Mucosa of rectum (tissue), 2 donors: ENCODE measurements at regions not wholly inside any gene's neighbourhood (a gene's known extent, or its start where the extent isn't known, plus 50 kb on each side); places are given as distances from the start of the nearest gene placed in this dataset.

ENCODE experiments used
- H3K27ac ChIP-seq, 2 donors: one replicate each; pipeline ENCODE4 v1.7.0; 2013; ENCODE audit warnings: inconsistent platforms in 2 of 2, low read depth in 2 of 2, low read length in 2 of 2
- H3K27me3 ChIP-seq, 2 donors: one replicate each; pipeline ENCODE4 v1.7.0; 2013; ENCODE audit warnings: low read length in 2 of 2; ENCODE audit not compliant: control insufficient read depth in 2 of 2, insufficient read depth in 2 of 2
- H3K36me3 ChIP-seq, 2 donors: one replicate each; pipeline ENCODE4 v1.7.0; 2013; ENCODE audit warnings: low read length in 2 of 2; ENCODE audit not compliant: control insufficient read depth in 2 of 2, insufficient read depth in 2 of 2
- H3K4me1 ChIP-seq, 2 donors: one replicate each; pipeline ENCODE4 v1.7.0; 2013; ENCODE audit warnings: low read length in 2 of 2, mild to moderate bottlenecking in 1 of 2; ENCODE audit not compliant: control insufficient read depth in 2 of 2, insufficient read depth in 2 of 2
- H3K4me3 ChIP-seq, 2 donors: one replicate each; pipeline ENCODE4 v1.7.0; 2013; ENCODE audit warnings: low read length in 2 of 2
- H3K9ac ChIP-seq, 2 donors: one replicate each; pipeline ENCODE4 v1.7.0; 2013; ENCODE audit warnings: low read length in 2 of 2, low read depth in 1 of 2, mild to moderate bottlenecking in 1 of 2
- H3K9me3 ChIP-seq, 2 donors: one replicate each; pipeline ENCODE4 v1.7.0; 2013; ENCODE audit warnings: low read length in 2 of 2; ENCODE audit not compliant: control insufficient read depth in 2 of 2
- donor health status: healthy.
- donor health status: Normal muscosa, but diverticular disease.

DNA sequence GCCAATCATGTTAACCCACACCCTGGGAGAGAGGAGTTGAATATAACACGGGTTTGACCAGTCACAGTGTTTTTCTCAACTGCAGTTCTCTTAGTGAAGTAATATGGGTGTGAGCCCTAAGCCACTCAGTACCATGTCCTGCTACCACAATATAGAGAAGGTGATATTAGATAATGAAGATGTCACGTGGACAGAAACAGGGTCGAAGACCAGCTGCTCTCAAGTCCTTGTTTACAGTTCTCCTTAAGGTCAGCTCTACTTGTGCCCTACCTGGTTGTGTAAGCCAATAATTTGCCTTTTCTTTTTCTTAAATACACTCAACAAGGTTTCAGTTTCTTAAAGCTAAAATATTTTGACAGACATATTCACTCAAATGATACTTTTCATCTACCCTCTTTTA lies 128.3 kb upstream of the POT1 start:
- H3K27me3 ChIP-seq = no peaks in the 10 kb centered on the region
- H3K9ac ChIP-seq = no peak overlapping the region
- H3K4me3 ChIP-seq = no peak overlapping the region
- H3K9me3 ChIP-seq = no peaks in the 10 kb centered on the region
- no peak overlapping the region for H3K27ac ChIP-seq
- H3K4me1 ChIP-seq = no peaks in the 10 kb centered on the region
- H3K36me3 ChIP-seq = no peaks in the 10 kb centered on the region

DNA sequence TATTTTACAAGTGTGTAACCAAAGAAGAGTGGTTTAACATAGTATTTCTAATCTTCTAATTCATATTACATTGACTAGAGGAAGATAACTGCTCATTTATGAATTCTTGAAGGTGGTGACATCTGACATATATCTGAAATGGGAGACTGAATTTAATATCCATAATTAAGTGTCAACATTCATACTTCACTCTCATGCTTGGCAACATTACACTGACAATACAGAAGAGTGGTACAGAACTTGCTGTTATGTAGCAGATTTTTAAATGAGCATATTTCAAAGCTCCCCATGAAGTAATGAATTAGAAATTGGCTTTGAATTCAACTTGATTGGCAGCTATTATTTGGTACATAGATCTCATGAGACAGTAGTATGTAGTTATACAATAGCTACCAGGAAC lies 125.8 kb upstream of the POT1 start:
- H3K9me3 ChIP-seq = no peaks in the 10 kb centered on the region
- H3K36me3 ChIP-seq = no peaks in the 10 kb centered on the region
- no peaks in the 10 kb centered on the region for H3K27me3 ChIP-seq
- no peaks in the 10 kb centered on the region for H3K4me1 ChIP-seq
- H3K9ac ChIP-seq = no peak overlapping the region
- H3K27ac ChIP-seq = no peak overlapping the region
- no peak overlapping the region for H3K4me3 ChIP-seq

DNA sequence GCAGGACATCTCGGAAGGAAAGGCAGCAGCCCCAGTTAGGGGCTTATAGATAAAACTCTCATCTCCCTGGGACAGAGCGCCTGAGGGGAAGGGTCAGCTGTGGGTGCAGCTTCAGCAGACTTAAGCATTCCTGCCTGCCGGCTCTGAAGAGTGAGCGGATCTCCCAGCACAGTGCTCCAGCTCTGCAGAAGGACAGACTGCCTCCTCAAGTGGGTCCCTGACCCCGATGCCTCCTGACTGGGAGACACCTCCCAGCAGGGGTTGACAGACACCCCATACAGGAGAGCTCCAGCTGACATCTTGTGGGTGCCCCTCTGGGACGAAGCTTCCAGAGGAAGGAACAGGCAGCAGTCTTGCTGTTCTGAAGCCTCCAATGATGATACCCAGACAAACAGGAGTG lies 117.1 kb upstream of the POT1 start:
- Histone ChIP-seq H3K27me3 (no peaks in the 10 kb centered on the region), H3K4me1 (no peaks in the 10 kb centered on the region), H3K9ac (no peak overlapping the region), H3K36me3 (no peaks in the 10 kb centered on the region), H3K27ac (no peak overlapping the region), H3K9me3 (no peaks in the 10 kb centered on the region), H3K4me3 (no peak overlapping the region)

DNA sequence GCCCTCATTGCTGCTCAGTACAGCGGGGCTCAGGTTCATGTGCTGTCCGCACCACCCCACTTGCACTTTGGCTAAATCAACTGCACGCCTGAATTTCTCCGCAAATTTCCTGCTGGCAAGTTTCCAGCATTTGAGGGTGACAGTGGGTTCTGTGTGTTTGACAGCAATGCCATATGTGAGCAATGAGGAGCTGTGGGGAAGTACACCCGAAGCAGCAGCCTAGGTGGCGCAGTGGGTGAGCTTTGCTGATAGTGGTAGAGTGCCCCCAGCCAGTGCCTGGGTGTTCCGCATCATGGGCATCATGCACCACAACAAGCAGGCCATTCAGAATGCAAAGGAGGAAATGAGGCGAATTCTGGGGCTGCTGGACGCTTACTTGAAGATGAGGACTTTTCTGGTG lies 103.9 kb upstream of the POT1 start:
- Histone ChIP-seq H3K9me3 (no peaks in the 10 kb centered on the region), H3K4me3 (no peak overlapping the region), H3K9ac (no peak overlapping the region), H3K27ac (no peak overlapping the region), H3K27me3 (no peaks in the 10 kb centered on the region), H3K36me3 (no peaks in the 10 kb centered on the region), H3K4me1 (no peaks in the 10 kb centered on the region)

DNA sequence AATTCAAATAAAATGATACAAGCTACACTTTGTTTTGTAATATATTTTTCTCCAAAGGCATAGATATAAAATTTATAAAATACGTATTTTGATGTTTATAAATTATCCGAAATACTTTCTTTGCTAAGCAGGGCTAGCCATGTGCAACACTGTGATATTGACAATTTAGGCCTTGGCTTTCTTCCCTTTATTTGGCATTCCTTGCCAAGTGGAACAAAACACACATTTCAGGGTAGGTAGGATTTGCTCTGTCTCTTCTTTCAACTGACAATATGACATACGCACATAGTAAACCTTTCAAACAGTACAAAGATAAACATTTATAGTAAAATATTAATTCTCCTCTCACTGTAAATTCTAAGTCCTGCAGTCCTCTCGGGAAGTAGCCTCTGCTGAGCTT lies 103.3 kb upstream of the POT1 start:
- Histone ChIP-seq H3K36me3 (no peaks in the 10 kb centered on the region), H3K27ac (no peak overlapping the region), H3K4me3 (no peak overlapping the region), H3K27me3 (no peaks in the 10 kb centered on the region), H3K4me1 (no peaks in the 10 kb centered on the region), H3K9me3 (no peaks in the 10 kb centered on the region), H3K9ac (no peak overlapping the region)

DNA sequence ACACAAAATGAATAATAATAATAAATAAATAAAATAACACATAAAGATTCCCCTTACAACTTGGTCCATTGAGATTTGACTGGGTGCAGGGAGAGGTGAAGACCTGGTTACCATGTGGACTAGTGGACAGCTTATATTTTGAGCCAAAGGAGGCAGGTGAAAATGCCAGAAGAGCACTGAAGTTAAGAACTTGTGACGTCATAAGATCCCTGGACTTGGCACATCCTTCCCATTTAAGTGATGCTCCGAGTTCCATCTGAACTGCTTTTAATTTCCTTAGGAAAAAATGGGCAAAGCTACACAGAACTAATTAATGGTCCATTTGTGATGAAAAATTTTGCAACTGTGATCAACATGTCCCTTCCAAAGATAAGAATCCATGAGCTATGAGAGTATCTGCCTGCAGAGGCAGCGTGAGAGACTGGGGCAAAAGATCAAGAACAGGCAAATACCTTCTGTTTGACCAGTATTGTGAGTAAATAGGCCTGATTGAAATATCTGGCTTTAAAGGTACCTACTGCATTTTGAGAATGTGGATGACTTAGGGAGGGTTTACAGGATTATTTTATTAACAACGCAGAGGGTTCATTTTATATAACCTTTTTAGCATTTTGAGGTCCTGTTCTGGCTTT lies 101.2 kb upstream of the POT1 start:
- no peaks in the 10 kb centered on the region for H3K9me3 ChIP-seq
- H3K4me3 ChIP-seq = no peak overlapping the region
- no peaks in the 10 kb centered on the region for H3K4me1 ChIP-seq
- no peak overlapping the region for H3K9ac ChIP-seq
- H3K27me3 ChIP-seq = no peaks in the 10 kb centered on the region
- H3K27ac ChIP-seq = no peak overlapping the region
- no peaks in the 10 kb centered on the region for H3K36me3 ChIP-seq

DNA sequence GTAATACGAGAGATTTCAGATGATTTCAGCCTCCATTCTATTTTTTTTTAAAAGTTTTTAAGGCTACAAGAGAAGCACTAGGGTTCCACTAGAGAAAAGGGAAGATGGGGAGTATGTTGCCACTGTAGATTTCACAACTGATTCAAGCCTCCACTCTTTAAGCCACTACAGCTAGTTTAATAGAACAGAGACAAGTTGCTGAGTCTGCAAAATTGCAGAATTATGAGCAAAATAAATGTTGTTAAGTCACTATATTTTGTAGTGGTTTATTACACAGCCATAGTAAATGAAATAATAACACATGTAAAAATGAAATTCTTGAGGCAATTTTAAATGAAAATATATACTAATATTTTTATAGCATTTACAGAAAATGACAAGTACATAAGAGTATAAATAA lies 96.0 kb upstream of the POT1 start:
- H3K27me3 ChIP-seq = no peaks in the 10 kb centered on the region
- no peaks in the 10 kb centered on the region for H3K9me3 ChIP-seq
- no peaks in the 10 kb centered on the region for H3K36me3 ChIP-seq
- H3K27ac ChIP-seq = no peak overlapping the region
- H3K4me3 ChIP-seq = no peak overlapping the region
- no peak overlapping the region for H3K9ac ChIP-seq
- no peaks in the 10 kb centered on the region for H3K4me1 ChIP-seq

DNA sequence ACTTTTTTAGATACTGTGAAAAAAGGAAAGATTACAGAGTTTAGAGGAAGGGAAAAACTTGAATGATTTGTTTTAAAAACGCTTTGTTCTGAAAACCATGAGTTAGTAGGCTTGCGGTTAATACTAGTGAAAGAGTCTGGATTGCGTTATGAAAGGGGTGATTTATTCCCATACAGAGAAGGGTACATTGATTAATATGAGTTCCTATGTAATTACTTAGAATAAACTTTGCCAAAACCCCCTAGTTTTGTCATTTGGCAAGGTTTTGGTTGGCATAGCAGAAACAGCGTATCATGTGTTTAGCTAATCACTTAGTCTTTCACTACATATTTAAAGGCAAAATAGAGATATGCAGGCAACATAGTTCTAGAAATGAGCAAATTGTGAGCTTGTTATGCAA lies 91.2 kb upstream of the POT1 start:
- no peaks in the 10 kb centered on the region for H3K27me3 ChIP-seq
- H3K9me3 ChIP-seq = no peaks in the 10 kb centered on the region
- no peaks in the 10 kb centered on the region for H3K4me1 ChIP-seq

DNA sequence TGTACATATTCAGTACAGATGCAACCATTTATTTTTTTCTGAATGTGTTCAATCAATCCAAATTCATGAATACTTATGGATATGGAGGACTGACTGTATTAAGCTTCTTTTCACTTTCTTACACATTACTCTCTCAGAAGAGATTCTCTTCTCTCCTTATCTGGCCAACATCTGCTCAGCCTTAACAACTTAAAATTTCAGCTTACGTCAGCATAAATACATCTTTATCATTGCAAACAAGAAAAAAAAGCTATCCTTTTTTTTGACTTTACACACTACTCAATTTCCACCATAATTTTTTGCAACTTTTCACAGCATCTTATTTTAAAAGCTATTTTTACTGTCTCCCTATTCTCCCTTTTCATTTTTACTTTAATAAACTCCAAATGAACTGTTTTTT lies 80.9 kb upstream of the POT1 start:
- Histone ChIP-seq H3K9me3 (peaks cover 0 to 2% of the 10 kb centered on the region in 2 donors), H3K36me3 (no peaks in the 10 kb centered on the region), H3K27me3 (no peaks in the 10 kb centered on the region), H3K4me1 (no peaks in the 10 kb centered on the region), H3K9ac (no peak overlapping the region), H3K27ac (no peak overlapping the region), H3K4me3 (no peak overlapping the region)

More for the DNA sequence above, 91.2 kb upstream of the POT1 start:
- H3K36me3 ChIP-seq = no peaks in the 10 kb centered on the region
- no peak overlapping the region for H3K9ac ChIP-seq
- no peak overlapping the region for H3K27ac ChIP-seq
- no peak overlapping the region for H3K4me3 ChIP-seq

DNA sequence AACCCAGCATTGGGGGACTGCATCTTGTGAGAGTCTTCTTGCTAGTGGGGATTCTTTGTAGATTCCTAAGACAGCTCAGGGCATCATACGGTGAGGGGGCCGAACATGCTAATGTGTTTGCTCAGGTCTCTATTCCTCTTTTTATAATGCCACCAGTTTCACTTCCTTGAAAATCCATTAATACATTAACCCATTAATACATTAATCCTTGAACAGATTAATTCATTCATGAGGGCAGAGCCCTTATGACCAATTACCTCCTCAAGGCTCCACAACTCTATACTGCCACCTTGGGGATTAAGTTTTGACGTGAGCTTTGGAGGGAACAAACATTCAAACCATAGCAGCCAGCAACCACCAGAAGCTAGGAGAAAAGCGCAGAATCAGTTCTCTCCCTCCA lies 67.2 kb upstream of the POT1 start:
- Histone ChIP-seq H3K36me3 (no peaks in the 10 kb centered on the region), H3K4me1 (no peaks in the 10 kb centered on the region), H3K9me3 (no peaks in the 10 kb centered on the region), H3K9ac (no peak overlapping the region), H3K27ac (no peak overlapping the region), H3K27me3 (no peaks in the 10 kb centered on the region), H3K4me3 (no peak overlapping the region)
